NOMO-1 (cell line): ENCODE measurements at regions not wholly inside any gene's neighbourhood (a gene's known extent, or its start where the extent isn't known, plus 50 kb on each side); places are given as distances from the start of the nearest gene placed in this dataset.

Experiments
- DNase-seq, 2 experiments: peaks; one replicate each; lab custom pipeline; 2025; ENCODE audit not compliant: unreplicated experiment in 2 of 2; lab: John Stamatoyannopoulos, UW

DNA sequence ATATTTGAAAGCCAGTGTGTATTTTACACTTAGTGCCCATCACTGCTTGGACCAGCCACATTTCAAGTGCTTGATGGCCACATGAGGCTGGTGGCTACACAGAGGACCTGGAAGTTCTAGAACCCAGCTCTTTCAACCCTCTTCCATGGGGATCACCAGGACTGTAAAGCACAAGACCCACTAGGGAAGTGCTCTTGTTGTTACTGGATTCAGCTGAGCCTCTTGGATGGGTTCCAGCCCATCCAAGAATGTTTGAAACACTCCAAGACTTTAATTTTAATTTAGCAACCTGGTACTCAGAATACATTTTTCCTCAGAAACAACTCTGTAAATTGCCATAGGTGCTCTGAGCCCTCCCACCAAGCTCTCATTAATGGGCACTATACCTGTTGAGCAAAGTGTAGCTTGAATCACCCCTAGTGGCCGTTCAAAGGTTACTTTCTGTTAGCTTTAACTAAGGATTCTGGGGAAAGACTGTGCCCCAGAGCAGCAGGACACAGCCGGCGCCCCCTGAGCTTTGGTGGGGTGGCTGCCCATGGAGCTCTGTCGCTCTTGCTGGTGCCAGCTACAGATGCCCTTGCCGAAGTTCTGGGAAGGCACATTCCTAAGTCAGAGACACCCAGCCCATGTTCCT is 212.4 kb downstream of the HSD17B3 start:
- no peak for DNase-seq

DNA sequence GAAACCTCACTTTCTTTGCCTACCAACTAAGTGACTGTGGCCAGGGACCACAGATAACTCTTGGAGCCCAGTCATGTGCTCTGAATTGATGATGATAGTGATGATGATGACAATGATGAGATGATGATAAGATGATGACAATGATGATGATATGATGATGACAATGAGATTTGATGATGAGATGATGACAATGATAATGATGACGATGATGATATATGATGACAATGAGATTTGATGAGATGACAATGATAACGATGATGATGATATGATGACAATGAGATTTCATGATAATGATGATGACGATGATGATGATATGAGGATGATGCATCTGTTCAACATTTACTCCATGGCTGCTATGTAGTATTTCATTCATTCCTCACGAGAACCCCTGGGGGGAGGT is 213.0 kb downstream of the ERCC6L2 start:
- DNase-seq, result no peak

DNA sequence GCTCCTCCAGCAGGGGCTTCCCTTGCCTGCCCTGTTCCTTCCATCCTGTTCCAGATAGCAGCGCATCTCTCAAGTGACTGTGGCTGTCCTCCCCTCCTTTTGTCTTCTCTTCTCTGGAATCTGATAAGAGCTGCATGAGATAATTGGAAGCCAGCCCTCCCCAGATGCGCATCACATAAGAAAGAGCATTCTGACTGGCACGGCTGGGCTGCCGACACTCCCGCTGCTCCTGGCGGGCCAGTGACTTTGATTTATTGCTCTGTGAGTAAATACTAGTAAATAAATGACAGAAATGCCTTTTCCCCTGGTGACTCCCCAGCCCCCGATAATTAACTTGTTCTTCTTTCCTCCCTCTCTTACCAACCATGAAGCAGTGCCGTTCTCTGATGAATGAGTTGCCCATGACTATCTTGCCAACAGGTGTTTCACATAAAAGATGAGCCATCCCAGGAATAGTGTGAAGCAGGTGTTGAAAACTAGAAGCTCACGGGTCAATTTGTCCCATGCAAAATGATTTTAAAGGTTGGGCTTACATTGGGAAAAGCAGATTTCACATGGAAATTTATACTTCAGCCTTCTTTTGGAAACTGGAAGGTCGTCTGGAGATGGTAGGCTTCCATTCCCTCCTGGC is 212.3 kb downstream of the ERCC6L2 start:
- DNase-seq, result no peak

DNA sequence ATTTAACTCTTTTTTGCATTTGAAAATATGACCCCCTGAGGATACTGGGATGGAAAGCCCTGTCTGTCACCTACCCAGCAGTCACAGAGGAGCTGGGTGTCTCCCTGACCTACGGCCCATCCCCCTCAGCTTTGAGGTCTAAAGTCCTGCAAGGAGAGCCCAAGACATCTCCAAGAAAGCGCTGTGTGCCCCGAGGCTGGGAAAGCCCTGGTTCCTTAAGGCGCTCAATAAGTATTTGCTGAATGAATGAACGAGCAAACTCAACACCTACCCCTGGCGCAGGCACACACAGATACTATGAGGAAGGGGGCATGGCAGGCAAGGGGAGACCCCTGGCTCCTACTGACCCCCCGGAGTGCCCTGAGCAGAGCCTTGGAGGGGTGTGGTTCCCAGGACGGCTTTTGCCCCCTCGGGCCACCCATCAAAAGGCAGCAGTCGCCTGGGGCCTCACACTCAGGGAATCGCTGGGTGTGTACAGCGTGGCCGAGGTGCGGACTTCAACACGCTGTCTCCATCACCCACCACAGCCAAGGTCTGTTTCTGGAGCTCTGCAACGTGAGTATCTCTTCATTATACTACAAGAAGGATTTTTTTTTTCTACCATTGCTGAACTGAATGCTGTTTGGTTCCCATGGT is 211.6 kb downstream of the ERCC6L2 start:
- DNase-seq, result no peak

DNA sequence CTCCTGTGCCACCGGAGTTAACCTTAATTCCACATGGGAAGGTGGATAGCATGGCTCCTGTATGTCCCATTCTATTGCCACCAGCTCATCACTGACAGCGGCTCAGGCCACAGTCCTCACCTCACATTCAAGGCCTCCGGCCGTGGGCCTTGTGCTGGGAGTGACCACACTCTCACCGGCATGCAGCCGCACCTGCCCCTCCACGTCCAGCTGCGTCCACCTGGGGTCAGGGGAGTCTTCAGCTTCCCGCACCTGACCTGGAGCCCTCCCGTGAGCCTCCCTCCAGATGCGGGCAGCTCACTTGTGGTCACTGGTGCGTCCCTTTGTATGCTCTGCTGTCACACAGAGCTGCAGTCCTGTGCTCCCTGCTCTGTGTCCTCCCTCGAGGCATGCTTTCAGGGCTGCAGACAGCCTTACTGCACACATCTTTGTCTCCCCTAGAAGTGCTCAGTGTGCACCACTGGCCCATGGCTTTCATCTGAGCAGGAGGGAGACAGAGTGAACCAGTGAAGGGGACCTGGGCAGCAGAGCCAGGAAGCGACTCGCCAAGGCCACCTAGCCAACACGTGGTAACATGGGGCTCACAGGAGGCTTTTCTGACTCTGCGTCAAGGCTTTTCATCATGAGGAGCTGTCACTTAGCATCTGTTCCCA is 210.1 kb downstream of the ERCC6L2 start:
- DNase-seq, result no peak

DNA sequence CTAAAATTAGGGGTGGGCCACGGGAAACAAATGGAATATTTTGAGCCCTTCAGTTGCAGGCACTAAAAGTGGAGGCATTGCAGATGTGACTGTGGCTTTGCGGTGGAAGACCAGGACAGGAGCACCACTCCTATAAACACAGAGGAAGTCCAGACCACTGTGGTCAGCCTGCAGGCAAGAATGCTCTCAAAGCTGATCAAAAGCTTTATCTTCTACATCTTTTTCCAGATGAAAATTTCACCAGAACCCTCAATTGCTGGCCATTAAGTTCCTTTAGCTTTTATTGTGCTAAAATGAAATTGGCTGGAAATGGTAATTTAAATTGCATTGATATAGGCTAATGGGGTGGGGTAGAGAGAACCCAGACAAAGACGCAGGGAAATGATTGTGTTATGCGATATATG is 208.8 kb downstream of the ERCC6L2 start:
- DNase-seq, result peak; percentile 71 to 85

DNA sequence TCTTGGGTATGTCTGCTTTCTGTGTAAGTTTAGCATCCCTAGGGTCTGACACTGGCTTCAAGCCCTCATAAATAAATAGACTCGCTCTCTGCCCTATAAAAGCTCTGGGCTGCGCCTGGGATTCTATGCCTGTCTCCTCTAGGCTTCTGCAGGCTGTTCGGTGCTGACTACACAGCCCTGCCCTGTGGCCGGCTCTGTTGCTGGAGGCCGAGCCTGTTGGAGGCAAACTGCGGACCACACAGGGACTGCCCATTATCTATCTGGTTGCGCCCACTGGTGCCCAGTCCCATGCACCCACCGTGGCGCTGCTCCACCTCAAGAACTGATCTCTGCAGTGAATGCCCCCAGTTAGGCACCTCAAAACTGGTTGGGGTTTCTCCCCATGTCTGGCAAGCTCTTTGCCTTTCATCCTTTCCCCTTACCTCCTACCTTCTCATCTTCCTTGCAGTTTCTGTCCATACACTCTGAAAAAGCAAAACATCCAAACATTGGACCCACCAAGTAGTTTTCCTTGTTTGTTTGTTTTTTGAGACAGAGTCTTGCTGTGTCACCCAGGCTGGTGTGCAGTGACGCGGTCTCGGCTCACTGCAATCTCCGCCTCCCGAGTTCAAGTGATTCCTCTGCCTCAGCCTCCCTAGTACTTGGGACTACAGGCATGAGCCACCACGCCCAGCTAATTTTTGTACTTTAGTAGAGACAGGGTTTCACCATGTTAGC is 207.2 kb downstream of the ERCC6L2 start:
- no peak for DNase-seq

DNA sequence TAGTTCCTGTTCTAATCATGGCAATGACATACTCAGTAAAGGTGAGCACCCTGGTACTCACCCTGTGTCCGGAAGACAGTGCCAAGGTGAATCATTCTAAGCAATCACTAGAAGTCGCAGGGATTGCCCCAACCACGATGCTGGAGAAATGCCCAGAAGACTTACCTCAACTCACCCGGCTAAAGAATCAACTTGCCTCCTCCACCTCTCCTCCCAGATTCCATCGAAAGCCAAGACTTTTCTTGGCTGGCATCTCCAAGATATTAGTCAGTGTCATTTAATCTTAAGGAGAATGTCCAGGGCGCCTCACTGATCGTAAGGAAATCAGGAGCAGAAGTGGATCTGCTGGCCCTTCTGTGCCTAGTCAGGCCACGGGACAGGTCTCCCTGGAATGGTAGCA is 204.9 kb downstream of the ERCC6L2 start:
- no peak for DNase-seq

DNA sequence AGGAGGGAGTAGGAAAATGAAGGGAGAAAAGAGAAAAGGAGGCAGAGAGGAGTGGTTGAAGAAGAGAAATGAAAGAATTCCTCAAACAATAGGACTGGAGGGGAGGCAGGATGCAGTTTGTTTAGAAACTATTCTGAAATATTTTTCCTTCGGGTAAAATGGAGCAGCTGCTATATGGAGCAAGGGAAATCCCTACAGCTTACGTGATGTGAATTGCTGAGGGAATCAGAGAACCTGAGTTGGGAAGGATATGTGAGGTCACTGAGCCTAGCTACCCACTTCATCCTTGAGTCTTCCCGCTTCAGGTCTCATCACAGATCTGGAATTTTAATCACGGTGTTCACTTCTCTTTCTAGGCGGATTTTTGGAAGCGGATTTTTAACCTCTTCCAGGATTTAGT is 204.3 kb downstream of the ERCC6L2 start:
- no peak for DNase-seq

DNA sequence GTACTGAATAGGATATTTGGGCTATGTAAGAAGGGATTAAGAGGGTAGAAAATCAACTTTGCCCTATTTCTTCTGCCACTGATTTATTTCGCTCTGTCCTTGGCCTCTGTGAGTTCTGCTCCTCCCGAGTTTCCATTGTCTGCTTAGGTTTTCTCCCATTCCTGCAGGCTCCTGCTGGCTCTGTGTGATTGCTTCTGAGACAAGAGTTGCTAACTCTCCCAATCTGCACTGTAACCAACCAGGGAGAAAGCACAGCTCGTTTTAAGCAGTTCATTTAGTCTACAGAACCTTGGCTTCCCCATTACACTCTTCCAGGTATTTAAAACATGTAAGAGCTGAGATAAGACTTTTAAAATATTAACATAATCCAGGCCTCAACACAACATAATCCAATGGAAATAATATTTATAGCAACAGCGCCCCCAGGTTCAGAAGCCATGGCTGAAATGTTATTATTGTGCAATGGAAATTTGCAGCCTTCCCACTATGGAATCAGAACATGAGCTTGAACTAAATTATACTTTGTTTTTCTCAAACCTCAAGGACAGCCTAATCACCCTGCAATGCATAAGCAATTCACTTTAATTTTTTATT is 203.5 kb downstream of the ERCC6L2 start:
- no peak for DNase-seq

DNA sequence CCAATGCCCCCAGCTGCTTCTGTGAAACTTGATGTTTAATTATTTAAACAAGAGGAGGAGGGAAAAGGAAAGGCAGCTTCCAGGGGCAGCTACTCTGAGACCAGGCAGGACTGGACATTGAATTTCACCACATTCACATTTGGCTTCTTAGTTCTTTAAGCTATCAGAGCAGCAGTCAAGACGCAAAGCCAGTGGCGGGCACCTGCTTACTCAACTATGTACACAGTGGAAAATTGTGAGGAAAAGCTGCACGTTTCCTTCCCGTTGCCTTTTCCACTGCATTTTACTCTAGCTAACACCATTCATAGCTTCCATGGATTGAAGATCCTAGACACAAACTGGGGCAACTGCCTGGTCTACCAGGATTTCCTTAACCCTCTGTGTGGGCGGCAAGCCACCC is 200.3 kb downstream of the ERCC6L2 start:
- no peak for DNase-seq

DNA sequence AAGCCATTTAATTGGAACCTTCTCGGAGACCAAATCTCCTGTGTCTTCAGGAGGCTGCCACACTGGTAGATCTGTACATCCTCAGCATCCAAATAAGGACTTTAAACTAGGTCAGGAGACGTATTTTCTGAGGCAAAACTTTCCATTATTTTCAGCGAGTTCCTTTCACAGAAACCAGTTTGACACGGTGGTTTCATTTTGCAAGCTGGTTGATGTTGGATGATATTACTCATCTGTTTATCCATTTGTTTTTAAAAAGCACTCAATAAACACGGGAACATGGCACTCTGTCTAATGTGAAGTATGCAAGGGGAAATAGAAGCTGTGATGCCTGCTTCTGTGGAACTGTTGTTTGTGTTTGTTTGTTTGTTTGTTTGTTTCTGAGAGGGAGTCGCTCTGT is 199.6 kb downstream of the ERCC6L2 start:
- DNase-seq, result no peak

DNA sequence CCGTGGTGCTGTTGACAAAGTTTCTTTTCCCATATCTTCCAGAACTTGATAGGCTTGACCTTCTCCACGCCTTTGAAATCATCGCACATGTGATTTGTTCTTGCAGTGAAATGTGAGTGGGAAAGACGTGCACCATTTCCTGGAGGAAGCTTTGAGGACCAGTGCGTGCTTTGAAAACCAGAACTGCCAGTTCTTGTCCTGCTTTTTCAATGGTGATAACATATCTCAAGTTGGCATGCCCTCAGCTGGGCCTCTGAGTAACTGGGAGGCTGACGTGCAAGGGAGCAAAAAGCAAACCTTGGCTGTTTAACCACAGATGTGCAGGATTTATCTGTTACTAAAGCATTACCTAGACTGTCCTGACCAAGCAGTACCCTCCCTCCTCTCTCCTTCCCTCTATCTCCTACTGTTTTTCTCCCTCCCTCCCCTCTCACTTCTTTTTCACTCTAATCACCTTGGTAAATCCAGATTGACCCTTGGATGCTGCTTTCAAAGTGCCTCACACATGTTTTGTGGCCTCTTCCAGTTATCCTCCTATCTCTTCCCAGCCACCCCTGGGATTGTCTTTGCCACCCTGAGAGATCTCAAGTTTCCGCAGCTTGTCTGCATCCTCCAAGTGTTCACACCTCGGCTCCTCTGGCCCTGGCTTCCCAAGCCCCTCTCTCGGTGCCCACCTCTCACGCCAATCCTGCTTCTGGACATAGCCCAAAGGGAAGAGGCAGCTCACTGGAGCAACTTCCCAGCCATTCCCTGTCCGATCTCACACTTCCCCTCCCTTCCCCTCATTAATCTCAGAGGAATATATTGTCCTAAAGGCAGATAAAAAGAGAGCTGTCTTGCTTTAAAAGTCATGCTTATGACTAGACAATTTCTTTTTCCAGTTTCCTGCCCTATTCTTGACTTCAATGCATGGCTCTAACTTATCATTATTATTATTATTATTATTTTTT is 198.3 kb downstream of the ERCC6L2 start:
- no peak for DNase-seq

DNA sequence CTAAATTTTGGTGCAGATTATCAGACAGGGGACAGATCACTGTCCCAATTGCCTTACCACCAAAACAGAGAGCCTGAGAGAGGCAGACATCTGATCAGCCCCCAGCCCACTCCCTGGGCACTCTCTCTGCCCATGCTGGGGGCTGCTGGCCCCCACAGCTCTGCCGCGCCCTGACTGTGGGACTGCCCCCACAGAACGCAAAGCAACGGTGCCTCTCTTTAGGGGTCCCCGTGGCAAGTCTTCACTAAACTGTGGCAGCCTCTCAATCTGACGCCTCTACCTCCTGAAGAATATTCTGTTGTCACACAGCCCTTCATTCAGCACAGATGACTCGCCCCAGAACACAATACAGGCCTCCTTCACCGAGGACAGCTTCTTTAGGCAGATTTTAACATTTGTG is 197.4 kb downstream of the ERCC6L2 start:
- no peak for DNase-seq

DNA sequence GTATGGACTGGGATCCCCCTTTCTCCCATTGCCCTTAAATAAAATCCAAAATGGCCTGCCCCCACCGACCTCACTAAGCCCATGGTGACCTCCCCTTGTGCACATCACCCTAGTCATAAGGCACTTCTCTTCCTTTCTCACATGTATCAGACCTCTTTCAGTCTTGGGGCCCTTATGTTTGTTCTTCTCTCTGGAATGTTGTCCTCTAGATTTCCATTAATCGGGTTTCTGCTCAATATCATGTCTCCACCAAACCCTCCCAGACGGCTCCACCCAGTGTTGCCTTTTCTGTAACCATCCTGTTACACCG is 196.3 kb downstream of the ERCC6L2 start:
- DNase-seq, result no peak

DNA sequence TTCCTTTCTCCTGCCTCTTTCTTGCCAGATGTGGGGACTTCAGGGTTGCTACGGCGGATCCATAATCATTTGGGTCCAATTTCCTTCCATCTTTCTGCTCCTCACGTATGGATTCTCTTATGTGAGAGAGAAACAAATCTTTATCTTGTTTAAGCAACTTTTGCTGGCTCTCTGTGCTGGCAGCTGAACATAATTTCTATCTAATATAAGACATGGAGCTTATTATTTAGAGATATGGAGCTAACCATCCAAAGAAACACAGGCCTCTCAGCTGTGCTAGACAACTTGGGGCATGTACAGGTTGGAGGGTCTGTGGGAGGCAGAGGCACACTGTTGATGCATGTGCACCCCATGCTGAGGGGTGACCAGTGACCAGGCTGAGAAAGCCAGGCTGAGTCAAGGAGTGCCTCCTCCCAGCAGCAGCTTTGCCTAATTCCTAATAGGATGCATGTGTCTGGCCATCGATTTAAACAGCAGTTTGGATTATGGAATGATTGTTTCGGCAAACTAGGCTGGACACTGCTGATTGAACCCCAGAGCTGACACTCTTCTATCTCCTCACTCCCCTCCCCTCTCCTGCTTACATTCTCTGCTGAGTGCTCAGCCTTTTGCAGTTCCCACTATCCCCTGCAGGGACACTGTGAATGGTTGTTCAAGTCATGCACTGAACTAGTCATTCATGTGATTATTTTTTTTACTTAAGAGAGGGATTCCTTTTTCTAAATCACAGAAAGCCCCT is 195.8 kb downstream of the ERCC6L2 start:
- peak in 1 of 2 experiments; percentile 8 for DNase-seq

DNA sequence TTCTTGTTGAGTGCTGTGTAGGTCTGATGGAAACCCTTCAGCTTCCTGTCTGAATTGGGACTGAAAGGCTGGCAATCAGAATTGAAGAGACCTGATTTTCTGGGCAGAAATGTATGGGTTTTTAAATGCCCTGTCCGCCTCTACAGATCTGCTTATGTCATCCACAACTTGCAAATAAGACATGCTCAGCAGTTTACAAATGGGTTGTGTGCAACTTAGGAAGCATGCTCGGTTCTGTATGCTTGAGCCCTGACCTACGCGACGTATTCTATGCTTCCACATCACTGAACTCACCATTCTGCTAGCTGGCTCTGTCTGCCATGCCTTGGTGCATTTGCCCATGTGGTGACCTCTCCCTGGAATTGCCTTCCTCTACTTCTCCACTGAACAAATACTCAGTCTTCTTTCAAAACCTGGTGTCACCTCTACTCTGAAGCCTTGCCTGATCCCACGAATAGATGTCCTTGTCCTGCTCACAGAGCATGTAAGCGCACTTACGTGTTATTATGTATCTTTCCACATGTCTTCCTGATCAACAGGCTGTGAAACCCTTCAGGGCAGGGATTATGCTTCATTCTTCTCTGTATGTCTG is 194.2 kb downstream of the ERCC6L2 start:
- no peak for DNase-seq

DNA sequence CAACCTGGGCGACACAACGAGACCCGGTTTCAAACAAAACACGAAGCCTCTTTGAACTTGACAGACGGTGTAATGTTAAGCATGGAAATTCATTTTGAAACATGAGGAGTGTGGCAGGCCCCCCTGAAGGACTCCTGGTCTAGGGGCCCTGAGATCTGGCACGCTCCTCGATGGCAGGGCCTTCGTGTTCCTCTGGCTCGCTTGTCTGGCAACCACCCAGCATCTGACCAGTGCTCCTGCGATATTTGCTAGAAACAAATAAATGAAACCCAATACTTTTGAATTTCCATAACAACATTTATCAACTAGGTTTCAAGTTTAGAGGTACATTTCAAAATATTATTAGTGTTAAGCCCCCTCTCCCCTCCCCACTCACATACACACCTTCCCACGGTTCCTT is 193.0 kb downstream of the ERCC6L2 start:
- no peak for DNase-seq

DNA sequence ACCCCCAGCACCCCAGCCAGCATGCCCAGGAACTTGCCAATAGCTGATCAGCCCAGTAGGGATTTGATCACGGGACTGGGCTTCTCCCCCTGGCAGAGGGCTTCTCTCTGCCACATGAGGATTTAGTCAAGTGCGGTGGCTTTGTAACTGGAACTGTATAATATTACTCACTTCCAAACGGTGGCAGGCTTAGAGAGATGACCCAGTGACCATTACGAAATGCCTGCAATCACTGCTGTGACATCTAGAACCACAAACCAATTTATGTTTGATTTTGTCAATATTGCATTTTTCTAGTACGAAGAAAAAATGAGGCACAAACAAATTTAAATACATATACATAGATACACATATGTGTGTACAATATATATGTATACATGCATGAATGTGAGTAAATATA is 192.1 kb downstream of the ERCC6L2 start:
- no peak for DNase-seq
